ENCODE measurements at regions not wholly inside any gene's neighbourhood (a gene's known extent, or its start where the extent isn't known, plus 50 kb on each side); places are given as distances from the start of the nearest gene placed in this dataset.

- Histone ChIP-seq H4K20me1 (ENCODE audit: insufficient read depth) (no peaks in the 10 kb centered on the region), H3K27me3 (ENCODE audit: insufficient read depth, low read length) (no peaks in the 10 kb centered on the region), H3K4me1 (ENCODE audit: control insufficient read depth in 1 of 2, insufficient read depth in 2 of 2, low read length in 2 of 2) (peaks cover 3 to 17% of the 10 kb centered on the region in 2 experiments; a peak in 1 of 4 replicates), H3K9me3 (ENCODE audit: control insufficient read depth in 1 of 2, insufficient read depth in 1 of 2, low read depth in 1 of 2, low read length in 2 of 2) (no peaks in the 10 kb centered on the region), H2AFZ (ENCODE audit: low read depth, low read length, poor library complexity, severe bottlenecking) (no peak overlapping the region), H3K9ac (ENCODE audit: low read length) (no peak overlapping the region), H3K4me2 (ENCODE audit: low read length) (no peak overlapping the region), H3K36me3 (ENCODE audit: control insufficient read depth in 1 of 2, insufficient read depth in 2 of 2, low read length in 2 of 2) (no peaks in the 10 kb centered on the region), H3K79me2 (ENCODE audit: insufficient read depth, low read length) (no peaks in the 10 kb centered on the region), H3K9me2 (ENCODE audit: insufficient read depth) (no peaks in the 10 kb centered on the region), H3K27ac (ENCODE audit: low read depth, low read length) (no peak overlapping the region), H3K4me3 (replicated peaks in 1 of 2; ENCODE audit: low read depth in 1 of 2, low read length in 2 of 2) (no peak overlapping the region)
- intact Hi-C loops (cut with micrococcal nuclease) = no loop called here
- BruUV-seq (replicated peaks) = no TSS peak
- DNase-seq (ENCODE audit: low read depth, low spot score) = no peak
- ChIA-PET RAD21 (ENCODE audit: low non-redundant PET in 1 of 2, low total read pairs in 2 of 2, uncharacterized antibody in 2 of 2, unreplicated experiment in 2 of 2) (no interaction called here), POLR2A (no interaction called here), CTCF (no interaction called here)
- TF ChIP-seq SIN3A (IDR thresholded peaks at IDR 0.05; ENCODE audit: low read depth) (0 out of 2 replicates have a peak, but pooled peaks have one; percentile 27), CBX3 (IDR thresholded peaks at IDR 0.05; ENCODE audit: low read depth) (no peak)
- no peak for ATAC-seq
Observed at GRCh38 chr11:121890377-121890776, 225.6 kb downstream of the BLID start.

- peaks cover 3 to 13% of the 10 kb centered on the region in 2 experiments; a peak in 1 of 4 replicates for H3K4me1 ChIP-seq (ENCODE audit: control insufficient read depth in 1 of 2, insufficient read depth in 2 of 2, low read length in 2 of 2)
- H2AFZ ChIP-seq (ENCODE audit: low read depth, low read length, poor library complexity, severe bottlenecking) = no peak overlapping the region
- RAD21 ChIA-PET (ENCODE audit: low non-redundant PET in 1 of 2, low total read pairs in 2 of 2, uncharacterized antibody in 2 of 2, unreplicated experiment in 2 of 2) = no interaction called here
- H3K9ac ChIP-seq (ENCODE audit: low read length) = no peak overlapping the region
- H3K4me3 ChIP-seq (replicated peaks in 1 of 2; ENCODE audit: low read depth in 1 of 2, low read length in 2 of 2) = no peak overlapping the region
- intact Hi-C loops (cut with micrococcal nuclease) = no loop called here
- POLR2A ChIA-PET = no interaction called here
- ATAC-seq (no peak), DNase-seq (ENCODE audit: low read depth, low spot score) (no peak)
- no peak for TF ChIP-seq YY1 (IDR thresholded peaks at IDR 0.05; ENCODE audit: extremely low read depth, insufficient replicate concordance, low read depth, low read length)
- no peak for TF ChIP-seq CBX3 (IDR thresholded peaks at IDR 0.05; ENCODE audit: low read depth)
- TF ChIP-seq SP1 (IDR thresholded peaks at IDR 0.05; ENCODE audit: low read depth) = no peak
- no peaks in the 10 kb centered on the region for H3K9me2 ChIP-seq (ENCODE audit: insufficient read depth)
- CTCF ChIA-PET = no interaction called here
- H3K27me3 ChIP-seq (ENCODE audit: insufficient read depth, low read length) = no peaks in the 10 kb centered on the region
- H3K36me3 ChIP-seq (ENCODE audit: control insufficient read depth in 1 of 2, insufficient read depth in 2 of 2, low read length in 2 of 2) = no peaks in the 10 kb centered on the region
- H3K4me2 ChIP-seq (ENCODE audit: low read length) = no peak overlapping the region
- no peaks in the 10 kb centered on the region for H3K79me2 ChIP-seq (ENCODE audit: insufficient read depth, low read length)
- no TSS peak for BruUV-seq (replicated peaks)
- no peaks in the 10 kb centered on the region for H3K9me3 ChIP-seq (ENCODE audit: control insufficient read depth in 1 of 2, insufficient read depth in 1 of 2, low read depth in 1 of 2, low read length in 2 of 2)
- H4K20me1 ChIP-seq (ENCODE audit: insufficient read depth) = no peaks in the 10 kb centered on the region
- no peak overlapping the region for H3K27ac ChIP-seq (ENCODE audit: low read depth, low read length)
Observed at GRCh38 chr11:121889931-121890330, 226.1 kb downstream of the BLID start.

Measured in HCT116 (cell line).